ENCODE measurements at regions not wholly inside any gene's neighbourhood (a gene's known extent, or its start where the extent isn't known, plus 50 kb on each side); places are given as distances from the start of the nearest gene placed in this dataset.

DNA sequence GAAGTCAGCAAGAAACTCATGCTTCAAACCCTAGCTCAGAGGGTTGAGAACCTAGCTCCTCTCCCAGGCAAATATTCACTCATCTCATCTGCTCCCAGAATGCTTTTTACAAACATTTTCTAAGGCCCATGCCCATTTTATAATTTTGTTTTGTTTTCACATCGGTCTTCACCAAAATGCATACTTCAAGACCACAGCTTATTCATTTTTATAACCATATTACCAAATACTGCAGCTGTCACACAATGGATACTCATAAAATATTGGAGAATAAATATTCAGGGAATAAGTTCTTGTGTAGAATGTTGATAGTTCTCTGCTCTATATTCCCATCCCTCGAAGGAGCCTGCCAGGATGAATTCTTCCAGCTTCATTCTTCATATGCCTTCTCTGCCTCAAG lies 50.8 kb upstream of the HOXC13 start:
- TF ChIP-seq, protein P1, sequence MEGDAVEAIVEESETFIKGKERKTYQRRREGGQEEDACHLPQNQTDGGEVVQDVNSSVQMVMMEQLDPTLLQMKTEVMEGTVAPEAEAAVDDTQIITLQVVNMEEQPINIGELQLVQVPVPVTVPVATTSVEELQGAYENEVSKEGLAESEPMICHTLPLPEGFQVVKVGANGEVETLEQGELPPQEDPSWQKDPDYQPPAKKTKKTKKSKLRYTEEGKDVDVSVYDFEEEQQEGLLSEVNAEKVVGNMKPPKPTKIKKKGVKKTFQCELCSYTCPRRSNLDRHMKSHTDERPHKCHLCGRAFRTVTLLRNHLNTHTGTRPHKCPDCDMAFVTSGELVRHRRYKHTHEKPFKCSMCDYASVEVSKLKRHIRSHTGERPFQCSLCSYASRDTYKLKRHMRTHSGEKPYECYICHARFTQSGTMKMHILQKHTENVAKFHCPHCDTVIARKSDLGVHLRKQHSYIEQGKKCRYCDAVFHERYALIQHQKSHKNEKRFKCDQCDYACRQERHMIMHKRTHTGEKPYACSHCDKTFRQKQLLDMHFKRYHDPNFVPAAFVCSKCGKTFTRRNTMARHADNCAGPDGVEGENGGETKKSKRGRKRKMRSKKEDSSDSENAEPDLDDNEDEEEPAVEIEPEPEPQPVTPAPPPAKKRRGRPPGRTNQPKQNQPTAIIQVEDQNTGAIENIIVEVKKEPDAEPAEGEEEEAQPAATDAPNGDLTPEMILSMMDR (IDR thresholded peaks at IDR 0.05), result no peak
- no peak for TF ChIP-seq POLR2AphosphoS5 (IDR thresholded peaks at IDR 0.05)

Measured in breast epithelium (tissue), 3 donors.